HG03439 (cell line): ENCODE measurements at regions not wholly inside any gene's neighbourhood (a gene's known extent, or its start where the extent isn't known, plus 50 kb on each side); places are given as distances from the start of the nearest gene placed in this dataset.
"Not testable (repeated sequence)": the region's sequence is repeated elsewhere in the genome, so short reads cannot be mapped to it uniquely, and the experiment has no call there.

ENCODE experiments used
- ATAC-seq: cut with Tn5 transposase; IDR thresholded peaks from one replicate; pipeline ENCODE4 v1.9.1; 2021; ENCODE audit warnings: mild to moderate bottlenecking, moderate library complexity; ENCODE audit not compliant: unreplicated experiment

- ATAC-seq = no peak
These were observed 108.6 kb downstream of the ZMAT1 start for GRCh38 chrX:101823236-101823635.

DNA sequence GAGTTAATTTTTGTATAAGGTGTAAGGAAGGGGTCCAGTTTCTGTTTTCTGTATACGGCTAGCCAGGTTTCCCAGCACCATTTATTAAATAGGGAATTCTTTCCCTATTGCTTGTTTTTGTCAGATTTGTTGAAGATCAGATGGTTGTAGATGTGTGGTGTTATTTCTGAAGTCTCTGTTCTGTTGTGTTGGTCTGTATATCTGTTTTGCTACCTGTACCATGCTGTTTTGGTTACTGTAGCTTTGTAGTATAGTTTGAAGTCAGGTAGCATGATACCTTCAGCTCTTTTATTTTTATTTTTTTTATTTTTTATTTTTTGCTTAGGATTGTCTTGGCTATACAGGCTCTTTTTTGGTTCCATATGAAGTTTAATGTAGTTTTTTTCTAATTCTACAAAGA, 114.1 kb downstream of the ZMAT1 start:
- not testable (repeated sequence) for ATAC-seq

GRCh38 chrX:101813200-101813599, 118.6 kb downstream of the ZMAT1 start:
- ATAC-seq = no peak

DNA sequence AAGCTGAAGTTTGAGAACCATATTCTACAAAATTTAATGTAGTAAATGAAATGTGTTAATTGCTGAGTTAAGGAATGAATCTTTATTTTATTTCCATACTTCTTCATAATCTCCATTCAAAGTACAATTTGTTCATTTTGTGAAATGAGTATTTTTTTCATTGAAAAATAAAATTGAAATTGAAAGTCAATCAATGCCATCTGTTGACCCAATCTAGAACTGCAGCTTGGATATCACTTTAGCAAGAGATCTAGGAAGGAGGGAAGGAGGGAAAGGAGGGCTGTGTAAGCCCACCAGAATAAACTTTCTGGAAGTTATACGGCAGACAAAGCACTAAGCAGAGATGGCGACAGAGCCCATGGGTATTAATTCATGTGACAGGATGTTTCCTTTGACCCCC, 128.4 kb downstream of the ZMAT1 start:
- ATAC-seq = no peak

DNA sequence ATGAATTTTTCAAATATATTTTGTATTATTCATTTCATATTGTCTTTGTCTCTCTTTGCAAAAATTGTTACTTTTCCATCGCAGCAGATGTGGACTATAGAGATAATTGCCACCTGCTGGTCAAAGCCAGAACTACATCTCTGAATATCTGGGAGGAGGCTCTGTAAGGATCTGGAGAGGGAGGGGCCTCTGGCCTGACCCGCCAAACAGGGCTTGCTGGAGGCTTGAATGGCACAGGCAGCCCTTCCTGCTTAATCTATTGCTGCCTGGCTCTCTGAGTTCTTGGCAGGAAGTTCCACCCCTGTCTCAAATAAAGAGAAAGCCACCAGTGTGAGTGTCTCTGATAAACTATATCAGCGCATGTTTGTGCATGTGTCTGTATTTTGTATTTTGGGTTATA, 132.4 kb downstream of the ZMAT1 start:
- peak; percentile 99 for ATAC-seq

- no peak for ATAC-seq
These were observed 128.3 kb upstream of the ARMCX2 start for GRCh38 chrX:101787934-101788333.

DNA sequence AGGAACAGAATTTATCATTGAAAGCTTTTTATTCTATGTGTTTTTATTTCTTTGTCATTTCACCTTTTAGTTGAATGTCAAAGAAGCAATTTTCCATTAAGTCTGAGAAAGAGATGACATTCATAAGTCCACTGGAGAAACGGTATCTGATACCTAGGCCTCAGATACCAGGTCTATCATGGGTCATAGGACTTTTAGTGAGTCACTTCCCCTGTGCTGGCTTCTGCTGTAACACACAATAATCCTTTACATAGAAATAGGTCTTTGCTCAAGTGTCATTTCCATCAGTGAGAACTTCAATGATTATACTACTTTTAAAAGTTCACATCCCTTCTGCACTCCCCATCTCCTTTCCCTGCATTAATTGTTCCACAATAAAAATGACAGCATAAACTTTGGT, 125.5 kb upstream of the ARMCX2 start:
- no peak for ATAC-seq

DNA sequence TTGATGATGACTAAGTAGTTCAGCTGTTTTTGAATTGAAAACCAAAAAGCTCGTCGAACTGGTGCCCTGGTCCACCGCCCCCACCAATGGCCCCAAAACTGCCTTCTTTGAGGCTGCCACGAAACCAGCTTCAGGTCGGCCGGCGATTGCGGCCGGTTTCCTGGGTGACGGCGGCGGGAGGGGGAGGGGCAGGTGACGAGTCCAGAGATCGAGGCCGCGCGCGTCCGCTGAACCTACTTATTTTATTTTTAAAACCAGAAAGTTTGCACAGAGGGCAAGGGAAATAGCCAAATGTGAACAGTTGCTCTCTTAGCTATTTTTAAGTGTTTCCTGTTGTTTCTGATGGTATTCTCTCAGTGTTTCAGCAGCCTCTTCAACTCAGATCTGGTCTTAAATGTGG, 120.8 kb upstream of the ARMCX2 start:
- not testable (repeated sequence) for ATAC-seq

GRCh38 chrX:101774340-101774739, 114.7 kb upstream of the ARMCX2 start:
- peak; percentile 100 for ATAC-seq

DNA sequence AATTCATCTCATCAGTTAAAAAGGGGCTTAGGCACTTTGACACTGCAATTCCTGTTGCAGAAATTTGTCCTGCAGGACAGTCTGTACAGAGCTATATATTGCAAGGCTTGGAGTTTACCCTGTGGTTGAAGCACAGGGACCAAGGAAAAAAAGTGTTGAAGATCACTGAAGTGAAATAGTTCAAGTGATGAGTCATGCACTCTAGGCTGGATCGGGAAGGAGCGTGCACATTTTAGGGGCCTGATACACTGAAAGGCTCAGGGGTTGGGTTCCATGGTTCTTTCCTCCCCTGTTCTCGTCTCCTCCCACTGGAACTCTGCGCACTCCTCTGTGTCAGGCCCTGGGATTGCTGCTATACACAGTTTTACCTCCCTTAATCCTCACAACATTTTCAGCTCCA, 104.9 kb upstream of the ARMCX2 start:
- ATAC-seq = no peak

DNA sequence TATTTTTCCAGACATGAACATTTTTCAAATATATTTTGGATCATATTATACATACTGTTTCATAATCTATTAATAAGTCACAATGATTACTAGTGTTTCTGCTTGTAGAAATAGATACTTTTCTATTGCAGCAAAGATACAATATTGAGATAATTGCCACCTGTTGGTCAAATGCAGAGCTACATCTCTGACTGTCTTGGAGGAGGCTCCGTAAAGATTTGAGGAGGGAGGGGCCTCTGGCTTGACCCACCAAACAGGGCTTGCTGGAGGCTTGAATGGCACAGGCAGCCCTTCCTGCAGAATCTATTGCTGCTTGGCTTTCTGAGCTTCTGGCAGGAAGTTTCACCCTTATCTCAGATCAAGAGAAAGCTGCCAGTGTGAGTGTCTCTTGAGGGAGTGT, 99.3 kb upstream of the ARMCX2 start:
- peak; percentile 58 for ATAC-seq

DNA sequence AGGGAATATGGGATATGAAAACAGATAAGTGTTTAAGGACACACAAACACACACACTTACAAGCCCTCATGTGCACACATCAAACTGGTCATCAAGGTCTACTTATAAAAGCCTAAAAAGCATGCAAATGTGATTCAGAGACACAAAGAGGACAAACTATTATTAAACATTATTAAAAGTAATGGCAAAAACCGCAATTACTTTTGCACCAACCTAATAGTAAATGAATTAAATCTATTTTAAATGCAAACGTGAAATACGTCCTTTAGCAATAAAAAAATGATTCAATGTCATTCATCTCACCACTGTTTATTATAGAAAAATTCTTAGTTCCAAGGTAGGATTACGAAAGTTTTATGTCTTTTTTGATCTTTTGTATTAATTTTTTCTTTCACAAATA, 91.1 kb upstream of the ARMCX2 start:
- ATAC-seq = no peak

DNA sequence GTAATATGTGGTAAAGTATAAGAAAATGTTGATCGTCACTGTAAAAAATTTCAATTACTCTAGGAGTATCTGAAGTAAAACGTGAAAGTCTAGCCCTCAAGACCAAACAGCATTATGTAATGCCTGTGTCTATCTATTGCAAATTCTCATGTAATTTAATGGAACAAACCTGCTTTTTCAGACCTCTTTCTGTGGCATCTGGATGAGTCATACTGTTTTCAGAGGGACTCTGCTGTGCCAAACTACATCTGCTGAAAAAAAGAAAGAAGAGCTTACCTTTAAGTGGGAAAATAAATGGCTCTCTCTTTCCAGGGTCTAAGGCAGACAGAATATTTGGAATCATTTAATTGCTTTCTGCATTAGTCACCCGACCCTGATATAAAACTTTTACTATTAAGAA, 89.8 kb upstream of the ARMCX2 start:
- ATAC-seq = no peak

- no peak for ATAC-seq
These were observed 85.4 kb upstream of the ARMCX2 start for GRCh38 chrX:101745046-101745445.

DNA sequence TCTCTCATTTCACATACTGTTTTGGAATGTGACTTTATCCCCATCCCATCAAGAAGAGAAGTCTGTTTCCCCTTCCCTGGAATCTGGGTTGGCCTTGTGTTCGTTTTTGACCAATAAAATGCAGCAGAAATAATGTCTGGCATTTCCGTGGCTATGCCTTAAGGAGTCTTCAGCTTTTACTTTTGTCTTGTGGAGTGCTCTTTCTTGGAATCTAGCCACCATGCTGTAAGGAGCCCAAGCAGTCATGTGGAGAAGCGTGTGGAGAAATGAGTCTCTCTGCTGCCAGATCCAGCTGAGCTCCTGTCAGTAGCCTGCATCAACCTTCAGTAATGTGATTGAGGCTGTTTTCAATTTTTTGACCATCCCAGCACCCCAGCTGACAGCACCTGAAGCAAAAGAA, 84.4 kb upstream of the ARMCX2 start:
- no peak for ATAC-seq

GRCh38 chrX:101740642-101741041, 81.0 kb upstream of the ARMCX2 start:
- ATAC-seq = no peak

GRCh38 chrX:101738867-101739266, 79.2 kb upstream of the ARMCX2 start:
- not testable (repeated sequence) for ATAC-seq

DNA sequence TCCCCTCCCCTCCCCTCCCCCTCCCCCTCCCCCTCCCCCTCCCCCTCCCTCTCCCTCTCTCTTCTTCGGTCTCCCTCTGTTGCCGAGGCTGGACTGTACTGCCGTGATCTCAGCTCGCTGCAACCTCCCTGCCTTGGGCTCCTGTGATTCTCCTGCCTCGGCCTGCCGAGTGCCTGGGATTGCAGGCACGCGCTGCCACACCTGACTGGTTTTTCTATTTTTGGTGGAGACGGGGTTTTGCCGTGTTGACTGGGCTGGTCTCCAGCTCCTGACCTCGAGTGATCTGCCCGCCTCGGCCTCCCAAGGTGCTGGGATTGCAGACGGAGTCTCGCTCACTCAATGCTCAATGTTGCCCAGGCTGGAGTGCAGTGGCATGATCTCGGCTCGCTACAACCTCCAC, 78.8 kb upstream of the ARMCX2 start:
- ATAC-seq = not testable (repeated sequence)

- ATAC-seq = no peak
These were observed 77.0 kb upstream of the ARMCX2 start for GRCh38 chrX:101736651-101737050.

DNA sequence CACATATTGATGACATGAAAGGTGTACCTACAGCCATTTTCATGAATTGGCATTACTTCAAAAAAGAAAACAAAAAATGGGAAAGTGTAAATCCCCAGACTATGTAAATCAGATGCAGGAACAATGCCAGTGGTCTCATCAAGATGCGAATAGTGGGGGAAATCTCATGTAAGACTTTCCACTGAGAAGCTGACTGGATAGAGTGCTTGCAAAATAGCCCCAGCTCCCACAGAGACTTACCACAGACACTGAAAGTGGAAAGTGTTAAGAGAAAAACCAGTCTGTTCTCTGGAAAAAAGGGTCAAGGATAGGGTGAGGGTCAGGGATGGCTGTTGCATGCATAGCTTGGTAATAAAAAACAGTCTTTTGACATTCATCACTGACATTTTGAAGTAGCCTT, 73.2 kb upstream of the ARMCX2 start:
- no peak for ATAC-seq

DNA sequence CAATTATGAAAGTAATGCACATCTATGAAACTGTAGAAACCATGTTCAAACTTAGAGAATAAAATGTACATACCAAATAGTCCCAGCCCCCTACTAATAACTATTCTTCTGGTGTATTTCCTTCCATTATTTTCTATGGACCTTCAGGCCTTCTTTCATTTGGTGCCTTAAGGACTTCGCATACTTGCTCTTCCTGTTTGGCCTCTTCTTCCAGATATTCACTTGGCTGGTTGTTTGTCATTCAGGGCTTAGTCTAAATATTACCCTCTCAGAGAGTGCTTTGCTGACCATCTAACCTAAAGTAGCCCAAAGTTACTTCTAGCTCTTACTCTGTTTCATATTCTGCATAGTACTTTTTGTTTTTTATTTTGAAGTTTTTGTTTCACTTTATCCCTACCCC, 70.3 kb upstream of the ARMCX2 start:
- ATAC-seq = no peak
